ENCODE measurements at regions not wholly inside any gene's neighbourhood (a gene's known extent, or its start where the extent isn't known, plus 50 kb on each side); places are given as distances from the start of the nearest gene placed in this dataset.

DNA sequence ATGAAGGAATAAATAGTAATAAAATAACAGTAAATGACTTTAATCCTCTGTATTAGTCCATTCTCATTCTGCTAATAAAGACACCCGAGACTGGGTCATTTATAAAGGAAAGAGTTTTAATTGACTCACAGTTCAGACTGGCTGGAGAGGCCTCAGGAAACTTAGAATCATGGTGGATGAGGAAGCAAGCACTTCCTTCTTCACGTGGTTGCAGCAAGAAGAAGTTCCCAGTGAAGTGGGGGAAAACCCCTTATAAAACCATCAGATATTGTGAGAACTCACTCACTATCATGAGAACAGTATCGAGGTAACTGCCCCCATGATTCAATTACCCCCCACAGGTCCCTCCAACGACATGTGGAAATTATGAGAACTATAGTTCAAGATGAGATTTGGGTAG lies 727.9 kb upstream of the LINC00305 start:
- TF ChIP-seq EZH2 (IDR thresholded peaks at IDR 0.05; ENCODE audit: low read length, missing control alignments), result no peak
- TF ChIP-seq, protein P1, sequence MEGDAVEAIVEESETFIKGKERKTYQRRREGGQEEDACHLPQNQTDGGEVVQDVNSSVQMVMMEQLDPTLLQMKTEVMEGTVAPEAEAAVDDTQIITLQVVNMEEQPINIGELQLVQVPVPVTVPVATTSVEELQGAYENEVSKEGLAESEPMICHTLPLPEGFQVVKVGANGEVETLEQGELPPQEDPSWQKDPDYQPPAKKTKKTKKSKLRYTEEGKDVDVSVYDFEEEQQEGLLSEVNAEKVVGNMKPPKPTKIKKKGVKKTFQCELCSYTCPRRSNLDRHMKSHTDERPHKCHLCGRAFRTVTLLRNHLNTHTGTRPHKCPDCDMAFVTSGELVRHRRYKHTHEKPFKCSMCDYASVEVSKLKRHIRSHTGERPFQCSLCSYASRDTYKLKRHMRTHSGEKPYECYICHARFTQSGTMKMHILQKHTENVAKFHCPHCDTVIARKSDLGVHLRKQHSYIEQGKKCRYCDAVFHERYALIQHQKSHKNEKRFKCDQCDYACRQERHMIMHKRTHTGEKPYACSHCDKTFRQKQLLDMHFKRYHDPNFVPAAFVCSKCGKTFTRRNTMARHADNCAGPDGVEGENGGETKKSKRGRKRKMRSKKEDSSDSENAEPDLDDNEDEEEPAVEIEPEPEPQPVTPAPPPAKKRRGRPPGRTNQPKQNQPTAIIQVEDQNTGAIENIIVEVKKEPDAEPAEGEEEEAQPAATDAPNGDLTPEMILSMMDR (conservative IDR thresholded peaks at IDR 0.05 in 1 of 2, IDR thresholded peaks at IDR 0.05 in 1 of 2; ENCODE audit: low read depth in 1 of 2, low read length in 2 of 2), result no peak
- Histone ChIP-seq H3K4me1 (ENCODE audit: control insufficient read depth, extremely low read depth, insufficient read depth, low read length) (no peaks in the 10 kb centered on the region), H3K36me3 (ENCODE audit: control insufficient read depth, insufficient read depth, low read length) (no peaks in the 10 kb centered on the region), H3K4me2 (ENCODE audit: extremely low read depth, insufficient read depth, low read length) (no peak overlapping the region), H3K9me3 (ENCODE audit: control insufficient read depth, insufficient read depth, low read depth, low read length) (no peaks in the 10 kb centered on the region), H4K20me1 (ENCODE audit: control insufficient read depth, extremely low read depth, insufficient read depth, low read length) (no peaks in the 10 kb centered on the region), H3K79me2 (ENCODE audit: control insufficient read depth, insufficient read depth, low read length) (no peaks in the 10 kb centered on the region), H2AFZ (ENCODE audit: low read length) (no peak overlapping the region), H3K9ac (ENCODE audit: insufficient read depth, low read length) (no peak overlapping the region), H3K27ac (ENCODE audit: insufficient read depth, low read length) (no peak overlapping the region), H3K4me3 (replicated peaks in 1 of 4; ENCODE audit: control extremely low read depth in 1 of 4, insufficient read depth in 1 of 4, low read depth in 3 of 4, low read length in 4 of 4) (no peak overlapping the region), H3K27me3 (ENCODE audit: control insufficient read depth, insufficient read depth, low read length) (no peaks in the 10 kb centered on the region)
- DNase-seq (ENCODE audit: low read depth in 2 of 2), result no peak

DNA sequence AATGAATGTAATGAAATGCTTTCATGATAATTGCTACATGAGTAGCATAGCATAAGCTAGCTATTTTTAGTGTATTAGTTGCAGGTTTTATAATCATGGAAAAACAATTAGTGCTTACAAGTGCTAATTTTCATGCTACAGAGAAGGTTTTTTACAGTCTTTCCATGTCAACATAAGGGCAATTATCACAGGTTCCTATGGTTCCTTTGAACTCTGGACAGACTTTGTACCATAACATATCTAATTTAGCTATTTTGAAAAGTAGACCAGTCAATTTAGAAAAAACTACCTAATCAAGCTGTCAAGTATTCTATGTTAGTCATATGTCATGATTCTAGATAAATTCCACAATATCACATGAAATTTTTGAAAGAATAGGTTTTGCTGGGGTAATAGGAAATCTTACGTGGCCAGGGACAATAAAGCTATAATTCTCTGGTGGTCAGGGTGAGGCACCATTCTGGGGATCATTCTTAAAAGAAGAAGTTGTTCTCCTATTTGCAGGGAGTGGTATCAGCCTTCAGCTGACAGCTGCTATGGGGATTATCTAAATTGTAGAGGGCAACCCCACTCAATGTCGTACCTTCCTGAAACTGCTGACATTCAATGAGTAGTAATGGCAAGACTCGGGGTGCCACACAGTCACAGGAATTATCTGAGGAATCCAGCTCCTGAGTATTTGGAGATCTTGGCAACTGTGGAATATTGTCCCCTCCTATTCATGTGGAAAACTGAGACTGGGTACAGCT lies 724.0 kb upstream of the LINC00305 start:
- Histone ChIP-seq H2AFZ (ENCODE audit: low read length) (no peak overlapping the region), H4K20me1 (ENCODE audit: control insufficient read depth, extremely low read depth, insufficient read depth, low read length) (no peaks in the 10 kb centered on the region), H3K36me3 (ENCODE audit: control insufficient read depth, insufficient read depth, low read length) (no peaks in the 10 kb centered on the region), H3K9me3 (ENCODE audit: control insufficient read depth, insufficient read depth, low read depth, low read length) (no peaks in the 10 kb centered on the region), H3K4me2 (ENCODE audit: extremely low read depth, insufficient read depth, low read length) (no peak overlapping the region), H3K9ac (ENCODE audit: insufficient read depth, low read length) (no peak overlapping the region), H3K79me2 (ENCODE audit: control insufficient read depth, insufficient read depth, low read length) (no peaks in the 10 kb centered on the region), H3K27ac (ENCODE audit: insufficient read depth, low read length) (no peak overlapping the region), H3K4me1 (ENCODE audit: control insufficient read depth, extremely low read depth, insufficient read depth, low read length) (no peaks in the 10 kb centered on the region), H3K27me3 (ENCODE audit: control insufficient read depth, insufficient read depth, low read length) (no peaks in the 10 kb centered on the region), H3K4me3 (replicated peaks in 1 of 4; ENCODE audit: control extremely low read depth in 1 of 4, insufficient read depth in 1 of 4, low read depth in 3 of 4, low read length in 4 of 4) (no peak overlapping the region)
- TF ChIP-seq, protein P1 (conservative IDR thresholded peaks at IDR 0.05 in 1 of 2, IDR thresholded peaks at IDR 0.05 in 1 of 2; ENCODE audit: low read depth in 1 of 2, low read length in 2 of 2), result no peak
- TF ChIP-seq EZH2 (IDR thresholded peaks at IDR 0.05; ENCODE audit: low read length, missing control alignments), result no peak
- no peak for DNase-seq (ENCODE audit: low read depth in 2 of 2)

DNA sequence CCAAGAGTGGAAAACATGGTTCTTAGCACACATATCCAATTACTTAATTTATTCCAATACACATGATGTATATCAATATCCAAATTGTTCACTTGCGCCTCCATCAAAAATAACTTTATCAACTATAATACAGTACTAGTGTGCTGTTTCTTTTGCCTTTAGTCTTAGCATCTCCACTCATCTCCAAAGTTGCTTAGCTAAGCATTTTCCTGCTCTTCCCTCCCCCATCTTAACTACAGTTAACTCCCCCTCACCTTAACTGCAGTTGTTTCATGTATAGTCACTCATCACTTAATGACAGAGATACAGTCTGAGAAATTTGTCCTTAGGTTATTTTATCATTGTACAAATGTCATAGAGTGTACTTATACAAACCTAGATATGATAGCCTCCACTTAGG lies 705.2 kb upstream of the LINC00305 start:
- H3K9me3 ChIP-seq (ENCODE audit: control insufficient read depth, insufficient read depth, low read depth, low read length), result no peaks in the 10 kb centered on the region
- no peak overlapping the region for H3K4me3 ChIP-seq (replicated peaks in 1 of 4; ENCODE audit: control extremely low read depth in 1 of 4, insufficient read depth in 1 of 4, low read depth in 3 of 4, low read length in 4 of 4)
- DNase-seq (ENCODE audit: low read depth in 2 of 2), result no peak
- H3K79me2 ChIP-seq (ENCODE audit: control insufficient read depth, insufficient read depth, low read length), result no peaks in the 10 kb centered on the region
- H3K36me3 ChIP-seq (ENCODE audit: control insufficient read depth, insufficient read depth, low read length), result no peaks in the 10 kb centered on the region
- H3K27me3 ChIP-seq (ENCODE audit: control insufficient read depth, insufficient read depth, low read length), result no peaks in the 10 kb centered on the region
- no peak overlapping the region for H2AFZ ChIP-seq (ENCODE audit: low read length)
- H4K20me1 ChIP-seq (ENCODE audit: control insufficient read depth, extremely low read depth, insufficient read depth, low read length), result no peaks in the 10 kb centered on the region
- H3K9ac ChIP-seq (ENCODE audit: insufficient read depth, low read length), result no peak overlapping the region
- TF ChIP-seq EZH2 (IDR thresholded peaks at IDR 0.05; ENCODE audit: low read length, missing control alignments), result no peak
- TF ChIP-seq, protein P1 (conservative IDR thresholded peaks at IDR 0.05 in 1 of 2, IDR thresholded peaks at IDR 0.05 in 1 of 2; ENCODE audit: low read depth in 1 of 2, low read length in 2 of 2), result no peak
- no peaks in the 10 kb centered on the region for H3K4me1 ChIP-seq (ENCODE audit: control insufficient read depth, extremely low read depth, insufficient read depth, low read length)
- no peak overlapping the region for H3K4me2 ChIP-seq (ENCODE audit: extremely low read depth, insufficient read depth, low read length)
- no peak overlapping the region for H3K27ac ChIP-seq (ENCODE audit: insufficient read depth, low read length)

Data from fibroblast of lung (primary cell).